Prostate gland (tissue), 2 donors: ENCODE measurements at regions not wholly inside any gene's neighbourhood (a gene's known extent, or its start where the extent isn't known, plus 50 kb on each side); places are given as distances from the start of the nearest gene placed in this dataset.

Experiments used
- DNase-seq: peaks from one replicate; pipeline ENCODE4 v3.0.0-alpha.2; 2019; ENCODE audit warnings: low spot score
- H3K27ac ChIP-seq, 2 donors: fragments of 200-600 bp; sonication (generic); 2 replicates each; pipeline ENCODE4 v1.5.1; 2017 to 2019
- H3K27me3 ChIP-seq: fragments of 200-600 bp; sonication (generic); replicated peaks from 2 replicates; pipeline ENCODE4 v1.5.1; 2019; ENCODE audit not compliant: insufficient read depth
- H3K36me3 ChIP-seq, 2 donors: fragments of 200-600 bp; sonication (generic); 1 replicate in 1 of 2; 2 replicates in 1 of 2; pipeline versions ENCODE4 v1.5.1 to v1.8.1; 2017 to 2019
- H3K4me1 ChIP-seq: fragments of 200-600 bp; sonication (generic); replicated peaks from 2 replicates; pipeline ENCODE4 v1.5.1; 2019
- H3K4me3 ChIP-seq, 2 donors: fragments of 200-600 bp; sonication (generic); 2 replicates each; pipeline ENCODE4 v1.5.1; 2017 to 2019
- H3K9me3 ChIP-seq: fragments of 200-600 bp; sonication (generic); 2 replicates; pipeline ENCODE4 v1.5.1; 2017
- POLR2A ChIP-seq: fragments of 450-650 bp; IDR thresholded peaks from one replicate; pipeline ENCODE4 v1.6.1; 2016; ENCODE audit warnings: antibody characterized with exemption, mild to moderate bottlenecking
- POLR2AphosphoS5 ChIP-seq: sonication (generic); formaldehyde crosslinking; IDR thresholded peaks from one replicate; pipeline ENCODE4 v1.6.1; 2017; ENCODE audit warnings: antibody characterized with exemption
- WGBS: methylation state at CpG from one replicate; pipeline ENCODE4 v1.1.5; 2018; 5-methylcytosine and 5-hydroxymethylcytosine counted together
- intact Hi-C: fragments of 100-400 bp; cut with DNase I; formaldehyde crosslinking; loops from one replicate; pipeline ENCODE4 v1.14.2; 2022
- TF ChIP-seq, protein P1 (sequence below), 4 experiments: fragments of 200-600 bp in 2 of 4; fragments of 450-650 bp in 2 of 4; sonication (generic) in 2 of 4; IDR thresholded peaks; 1 replicate in 3 of 4; 2 replicates in 1 of 4; pipeline ENCODE4 v1.5.1; 2016 to 2019; ENCODE audit warnings: antibody characterized with exemption in 4 of 4, mild to moderate bottlenecking in 2 of 4, moderate library complexity in 2 of 4

GRCh38 chr6:15087186-15087589 is 158.7 kb upstream of the JARID2 start:
- no peaks in the 10 kb centered on the region for H3K27me3 ChIP-seq
- no peaks in the 10 kb centered on the region for H3K9me3 ChIP-seq
- TF ChIP-seq POLR2AphosphoS5 (no peak), POLR2A (no peak)
- TF ChIP-seq, protein P1, sequence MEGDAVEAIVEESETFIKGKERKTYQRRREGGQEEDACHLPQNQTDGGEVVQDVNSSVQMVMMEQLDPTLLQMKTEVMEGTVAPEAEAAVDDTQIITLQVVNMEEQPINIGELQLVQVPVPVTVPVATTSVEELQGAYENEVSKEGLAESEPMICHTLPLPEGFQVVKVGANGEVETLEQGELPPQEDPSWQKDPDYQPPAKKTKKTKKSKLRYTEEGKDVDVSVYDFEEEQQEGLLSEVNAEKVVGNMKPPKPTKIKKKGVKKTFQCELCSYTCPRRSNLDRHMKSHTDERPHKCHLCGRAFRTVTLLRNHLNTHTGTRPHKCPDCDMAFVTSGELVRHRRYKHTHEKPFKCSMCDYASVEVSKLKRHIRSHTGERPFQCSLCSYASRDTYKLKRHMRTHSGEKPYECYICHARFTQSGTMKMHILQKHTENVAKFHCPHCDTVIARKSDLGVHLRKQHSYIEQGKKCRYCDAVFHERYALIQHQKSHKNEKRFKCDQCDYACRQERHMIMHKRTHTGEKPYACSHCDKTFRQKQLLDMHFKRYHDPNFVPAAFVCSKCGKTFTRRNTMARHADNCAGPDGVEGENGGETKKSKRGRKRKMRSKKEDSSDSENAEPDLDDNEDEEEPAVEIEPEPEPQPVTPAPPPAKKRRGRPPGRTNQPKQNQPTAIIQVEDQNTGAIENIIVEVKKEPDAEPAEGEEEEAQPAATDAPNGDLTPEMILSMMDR (IDR thresholded peaks at IDR 0.05), result no peak
- H3K36me3 ChIP-seq, result no peaks in the 10 kb centered on the region
- WGBS, result 89% methylated on average over 5 of the region's 5 CpGs
- intact Hi-C loops, result no loop called here
- H3K27ac ChIP-seq, result no peak overlapping the region
- DNase-seq, result no peak
- no peaks in the 10 kb centered on the region for H3K4me1 ChIP-seq
- H3K4me3 ChIP-seq, result no peak overlapping the region

GRCh38 chr6:15088904-15089568 is 156.8 kb upstream of the JARID2 start:
- Histone ChIP-seq H3K4me1 (no peaks in the 10 kb centered on the region), H3K36me3 (no peaks in the 10 kb centered on the region), H3K27ac (peak overlapping the region in 1 of 2 donors; percentile 58), H3K4me3 (no peak overlapping the region), H3K27me3 (no peaks in the 10 kb centered on the region), H3K9me3 (no peaks in the 10 kb centered on the region)
- intact Hi-C loops, result no loop called here
- no peak for DNase-seq
- no peak for TF ChIP-seq POLR2AphosphoS5
- TF ChIP-seq, protein P1 (IDR thresholded peaks at IDR 0.05), result no peak
- no peak for TF ChIP-seq POLR2A
- WGBS, result 49% methylated on average over 7 of the region's 7 CpGs

GRCh38 chr6:15089569-15090144 is 156.2 kb upstream of the JARID2 start:
- Histone ChIP-seq H3K4me1 (no peaks in the 10 kb centered on the region), H3K27ac (peak overlapping the region; percentile 16 to 58), H3K27me3 (no peaks in the 10 kb centered on the region), H3K9me3 (no peaks in the 10 kb centered on the region), H3K36me3 (no peaks in the 10 kb centered on the region), H3K4me3 (no peak overlapping the region)
- intact Hi-C loops, result no loop called here
- peak; percentile 80 for DNase-seq
- WGBS, result 25% methylated on average over 10 of the region's 10 CpGs
- TF ChIP-seq POLR2AphosphoS5 (peak; percentile 78), POLR2A (no peak)

GRCh38 chr6:15090145-15090579 is 155.7 kb upstream of the JARID2 start:
- Histone ChIP-seq H3K27me3 (no peaks in the 10 kb centered on the region), H3K36me3 (no peaks in the 10 kb centered on the region), H3K27ac (peak overlapping the region; percentile 16 to 58), H3K9me3 (no peaks in the 10 kb centered on the region), H3K4me1 (no peaks in the 10 kb centered on the region), H3K4me3 (no peak overlapping the region)
- 30% methylated on average over 7 of the region's 7 CpGs for WGBS
- peak; percentile 35 for DNase-seq
- intact Hi-C loops, result no loop called here
- TF ChIP-seq, protein P1 (IDR thresholded peaks at IDR 0.05), result no peak
- TF ChIP-seq POLR2A, result no peak
- no peak for TF ChIP-seq POLR2AphosphoS5

- no peak overlapping the region for H3K4me3 ChIP-seq
- H3K36me3 ChIP-seq, result no peaks in the 10 kb centered on the region
- H3K4me1 ChIP-seq, result no peaks in the 10 kb centered on the region
- H3K9me3 ChIP-seq, result no peaks in the 10 kb centered on the region
- no peaks in the 10 kb centered on the region for H3K27me3 ChIP-seq
- TF ChIP-seq, protein P1 (IDR thresholded peaks at IDR 0.05), result no peak
- TF ChIP-seq POLR2AphosphoS5 (no peak), POLR2A (no peak)
- WGBS, result 87% methylated on average over 9 of the region's 9 CpGs
- DNase-seq, result no peak
- intact Hi-C loops, result no loop called here
- peak overlapping the region; percentile 16 to 58 for H3K27ac ChIP-seq
Observed at GRCh38 chr6:15090745-15091384, 155.0 kb upstream of the JARID2 start.
